DOHH2 (cell line): ENCODE measurements at regions not wholly inside any gene's neighbourhood (a gene's known extent, or its start where the extent isn't known, plus 50 kb on each side); places are given as distances from the start of the nearest gene placed in this dataset.

Source experiments
- H3F3A ChIP-seq: fragments of 200-600 bp; sonication (generic), shearing (Covaris generic); 2 replicates; pipeline ENCODE4 v1.6.0; 2016; ENCODE audit warnings: antibody characterized with exemption, mild to moderate bottlenecking; ENCODE audit not compliant: control insufficient read depth, insufficient read depth
- H3K27ac ChIP-seq: fragments of 200-600 bp; sonication (generic); 2 replicates; pipeline ENCODE4 v1.5.1; 2014; ENCODE audit warnings: low read depth, mild to moderate bottlenecking, low read length, moderate library complexity
- H3K27me3 ChIP-seq: fragments of 200-600 bp; sonication (generic); 2 replicates; pipeline ENCODE4 v1.6.1; 2014; ENCODE audit warnings: mild to moderate bottlenecking, low read length, mixed read lengths; ENCODE audit not compliant: control insufficient read depth
- H3K36me3 ChIP-seq: fragments of 200-600 bp; sonication (generic); 2 replicates; pipeline ENCODE4 v1.6.1; 2014; ENCODE audit warnings: mild to moderate bottlenecking, low read length, moderate library complexity, mixed read lengths; ENCODE audit not compliant: control insufficient read depth
- H3K4me1 ChIP-seq: fragments of 200-600 bp; sonication (generic); 2 replicates; pipeline ENCODE4 v1.6.1; 2014; ENCODE audit warnings: mild to moderate bottlenecking, low read length, mixed read lengths; ENCODE audit not compliant: control insufficient read depth
- H3K4me2 ChIP-seq: fragments of 200-600 bp; sonication (generic); 2 replicates; pipeline ENCODE4 v1.6.0; 2014; ENCODE audit warnings: mild to moderate bottlenecking, low read length, moderate library complexity
- H3K4me3 ChIP-seq: fragments of 200-600 bp; sonication (generic); 2 replicates; pipeline ENCODE4 v1.5.1; 2014; ENCODE audit warnings: mild to moderate bottlenecking, low read length, mixed read lengths
- H3K79me2 ChIP-seq: fragments of 200-600 bp; sonication (generic); 2 replicates; pipeline ENCODE4 v1.6.1; 2014; ENCODE audit warnings: mild to moderate bottlenecking, low read length, mixed read lengths; ENCODE audit not compliant: control insufficient read depth
- H3K9me2 ChIP-seq: fragments of 200-600 bp; sonication (generic); replicated peaks from 2 replicates; pipeline ENCODE4 v1.6.1; 2014; ENCODE audit warnings: mild to moderate bottlenecking, low read length, mixed read lengths; ENCODE audit not compliant: control insufficient read depth
- H3K9me3 ChIP-seq: fragments of 200-600 bp; sonication (generic); 2 replicates; pipeline ENCODE4 v1.6.1; 2014; ENCODE audit warnings: antibody characterized with exemption, low read length, mixed read lengths; ENCODE audit not compliant: control insufficient read depth, insufficient read depth
- H4K20me1 ChIP-seq: fragments of 200-600 bp; sonication (generic); 2 replicates; pipeline ENCODE4 v1.6.0; 2014; ENCODE audit warnings: low read depth, mild to moderate bottlenecking, antibody characterized with exemption, low read length, moderate library complexity; ENCODE audit not compliant: control insufficient read depth, insufficient read depth
- EZH2phosphoT487 ChIP-seq: fragments of 200-600 bp; sonication (generic); IDR thresholded peaks from 2 replicates; pipeline ENCODE4 v1.6.1; 2017; ENCODE audit warnings: borderline replicate concordance, mild to moderate bottlenecking, antibody characterized with exemption, low read length, moderate library complexity, mixed read lengths
- TF ChIP-seq, protein P1 (sequence below): fragments of 200-600 bp; sonication (generic); IDR thresholded peaks from one replicate; pipeline ENCODE4 v1.5.1; 2014; ENCODE audit warnings: antibody characterized with exemption, mild to moderate bottlenecking, low read depth, low read length; ENCODE audit not compliant: poor library complexity, severe bottlenecking

DNA sequence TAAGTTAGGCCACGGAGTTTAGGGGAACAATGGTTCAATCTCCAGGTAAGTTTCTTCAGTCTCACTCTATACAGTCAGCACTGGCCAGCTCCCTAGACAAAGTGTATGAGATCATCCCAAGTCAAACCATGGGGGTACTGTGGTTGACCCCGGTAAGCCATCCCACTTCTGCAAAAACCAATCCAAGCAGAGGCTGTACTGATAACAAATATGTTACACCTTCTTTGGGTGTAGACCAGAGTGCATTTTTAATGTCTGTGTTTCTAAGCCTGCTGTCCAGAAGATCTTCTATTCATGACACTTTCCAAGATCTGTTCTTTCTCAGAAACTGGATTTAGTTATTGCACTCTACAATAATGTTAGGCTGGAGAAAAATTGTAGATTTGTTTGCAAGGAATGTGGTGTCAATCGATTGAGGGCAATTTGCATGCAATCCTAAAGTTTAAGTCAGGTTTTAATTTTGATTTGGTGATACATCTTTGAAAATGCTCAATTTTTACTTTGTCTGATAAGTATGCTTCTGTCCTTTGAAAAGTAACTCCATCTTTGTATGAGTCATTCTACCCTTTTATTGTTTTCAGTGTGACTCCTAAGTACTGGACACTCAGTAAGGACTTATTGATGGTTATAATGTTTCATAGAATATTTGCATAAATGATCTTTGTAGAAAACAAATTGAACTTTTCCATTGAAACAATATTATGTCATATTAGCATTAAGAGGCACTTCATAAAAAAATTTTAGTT, 152.4 kb downstream of the HLX start:
- TF ChIP-seq, protein P1, sequence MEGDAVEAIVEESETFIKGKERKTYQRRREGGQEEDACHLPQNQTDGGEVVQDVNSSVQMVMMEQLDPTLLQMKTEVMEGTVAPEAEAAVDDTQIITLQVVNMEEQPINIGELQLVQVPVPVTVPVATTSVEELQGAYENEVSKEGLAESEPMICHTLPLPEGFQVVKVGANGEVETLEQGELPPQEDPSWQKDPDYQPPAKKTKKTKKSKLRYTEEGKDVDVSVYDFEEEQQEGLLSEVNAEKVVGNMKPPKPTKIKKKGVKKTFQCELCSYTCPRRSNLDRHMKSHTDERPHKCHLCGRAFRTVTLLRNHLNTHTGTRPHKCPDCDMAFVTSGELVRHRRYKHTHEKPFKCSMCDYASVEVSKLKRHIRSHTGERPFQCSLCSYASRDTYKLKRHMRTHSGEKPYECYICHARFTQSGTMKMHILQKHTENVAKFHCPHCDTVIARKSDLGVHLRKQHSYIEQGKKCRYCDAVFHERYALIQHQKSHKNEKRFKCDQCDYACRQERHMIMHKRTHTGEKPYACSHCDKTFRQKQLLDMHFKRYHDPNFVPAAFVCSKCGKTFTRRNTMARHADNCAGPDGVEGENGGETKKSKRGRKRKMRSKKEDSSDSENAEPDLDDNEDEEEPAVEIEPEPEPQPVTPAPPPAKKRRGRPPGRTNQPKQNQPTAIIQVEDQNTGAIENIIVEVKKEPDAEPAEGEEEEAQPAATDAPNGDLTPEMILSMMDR, result no peak
- no peak for TF ChIP-seq EZH2phosphoT487
- H3K9me3 ChIP-seq, result no peaks in the 10 kb centered on the region
- H3K36me3 ChIP-seq, result no peaks in the 10 kb centered on the region
- H3K27ac ChIP-seq, result no peak overlapping the region
- no peaks in the 10 kb centered on the region for H3K9me2 ChIP-seq
- H4K20me1 ChIP-seq, result no peaks in the 10 kb centered on the region
- H3F3A ChIP-seq, result no peaks in the 10 kb centered on the region
- no peaks in the 10 kb centered on the region for H3K27me3 ChIP-seq
- no peaks in the 10 kb centered on the region for H3K79me2 ChIP-seq
- H3K4me3 ChIP-seq, result no peak overlapping the region
- H3K4me1 ChIP-seq, result no peaks in the 10 kb centered on the region
- H3K4me2 ChIP-seq, result no peak overlapping the region

DNA sequence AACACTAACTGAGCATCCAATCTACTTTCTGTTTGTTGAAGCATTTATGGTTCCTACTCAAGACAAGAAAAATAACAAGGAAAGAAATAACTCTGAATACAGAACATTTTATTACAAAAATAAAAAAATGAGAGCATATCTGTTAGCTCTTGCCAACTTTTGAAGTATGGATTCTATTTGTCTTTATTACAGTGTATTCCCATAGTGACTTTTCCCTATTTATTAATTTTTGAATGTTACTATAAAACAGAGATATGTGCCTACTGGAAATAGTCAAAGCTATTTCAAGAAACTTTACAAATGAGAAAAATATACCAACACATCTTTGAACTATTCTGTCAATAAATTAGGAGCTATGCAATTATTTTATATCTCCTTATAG, 153.0 kb downstream of the HLX start:
- no peaks in the 10 kb centered on the region for H3K27me3 ChIP-seq
- H3K9me2 ChIP-seq, result no peaks in the 10 kb centered on the region
- H3F3A ChIP-seq, result no peaks in the 10 kb centered on the region
- peaks cover 1% of the 10 kb centered on the region; the same call in 1 of the 2 replicates for H3K4me1 ChIP-seq
- no peaks in the 10 kb centered on the region for H3K9me3 ChIP-seq
- TF ChIP-seq, protein P1, result no peak
- TF ChIP-seq EZH2phosphoT487, result no peak
- H3K36me3 ChIP-seq, result no peaks in the 10 kb centered on the region
- no peaks in the 10 kb centered on the region for H3K79me2 ChIP-seq
- H3K4me3 ChIP-seq, result no peak overlapping the region
- H4K20me1 ChIP-seq, result no peaks in the 10 kb centered on the region
- H3K27ac ChIP-seq, result no peak overlapping the region
- H3K4me2 ChIP-seq, result no peak overlapping the region

DNA sequence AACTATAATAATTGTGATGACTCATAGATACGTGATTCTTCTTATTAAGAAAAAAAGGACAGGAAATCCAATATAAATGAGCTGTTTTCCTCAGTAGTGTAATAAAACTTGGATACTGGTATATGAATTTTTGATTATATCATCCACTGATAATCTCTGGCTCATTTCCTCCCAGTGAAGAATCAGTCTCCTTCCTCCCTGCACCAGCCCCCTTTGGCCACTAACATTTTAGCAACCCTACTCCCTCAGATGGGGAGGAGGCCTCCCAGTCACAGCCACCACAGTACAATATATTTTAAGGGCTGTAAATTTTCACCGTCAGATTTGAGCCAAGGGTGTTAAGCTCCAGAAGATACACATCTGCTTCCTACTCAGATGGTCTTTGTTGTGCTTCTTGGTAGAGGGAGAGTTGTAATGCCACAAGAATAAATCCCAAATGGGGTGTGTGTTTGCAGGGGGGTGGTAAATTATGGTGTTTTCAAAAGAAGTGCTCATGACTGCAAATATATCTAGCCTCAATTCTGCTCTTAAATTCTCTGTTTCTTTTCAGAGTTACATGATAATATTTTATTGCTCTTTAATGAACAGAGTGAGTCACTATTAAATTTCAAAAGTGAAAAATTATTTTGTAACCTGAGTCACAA, 153.5 kb downstream of the HLX start:
- peaks cover 7% of the 10 kb centered on the region for H3K4me1 ChIP-seq
- H3K4me2 ChIP-seq, result no peak overlapping the region
- no peaks in the 10 kb centered on the region for H3K36me3 ChIP-seq
- H3K79me2 ChIP-seq, result no peaks in the 10 kb centered on the region
- no peak overlapping the region for H3K4me3 ChIP-seq
- TF ChIP-seq, protein P1, result no peak
- TF ChIP-seq EZH2phosphoT487, result no peak
- H3F3A ChIP-seq, result no peaks in the 10 kb centered on the region
- H3K9me2 ChIP-seq, result no peaks in the 10 kb centered on the region
- H3K9me3 ChIP-seq, result no peaks in the 10 kb centered on the region
- no peak overlapping the region for H3K27ac ChIP-seq
- no peaks in the 10 kb centered on the region for H4K20me1 ChIP-seq
- H3K27me3 ChIP-seq, result no peaks in the 10 kb centered on the region
